ENCODE measurements at regions not wholly inside any gene's neighbourhood (a gene's known extent, or its start where the extent isn't known, plus 50 kb on each side); places are given as distances from the start of the nearest gene placed in this dataset.
"Not testable (repeated sequence)": the region's sequence is repeated elsewhere in the genome, so short reads cannot be mapped to it uniquely, and the experiment has no call there.

GRCh38 chr3:94413336-94414108, 350.7 kb downstream of the NSUN3 start:
- DNase-seq: no peak

- no peak for DNase-seq
These were observed 351.6 kb downstream of the NSUN3 start for GRCh38 chr3:94414418-94414817.

GRCh38 chr3:94416768-94417167, 353.9 kb downstream of the NSUN3 start:
- no peak for DNase-seq

- no peak for DNase-seq
These were observed 355.1 kb downstream of the NSUN3 start for GRCh38 chr3:94417963-94418455.

GRCh38 chr3:94420931-94421330, 358.1 kb downstream of the NSUN3 start:
- no peak for DNase-seq

- no peak for DNase-seq
These were observed 360.7 kb downstream of the NSUN3 start for GRCh38 chr3:94423578-94423977.

- DNase-seq: no peak
These were observed 366.7 kb downstream of the NSUN3 start for GRCh38 chr3:94429517-94429916.

- no peak for DNase-seq
These were observed 369.2 kb downstream of the NSUN3 start for GRCh38 chr3:94431876-94432570.

- DNase-seq: no peak
These were observed 370.9 kb downstream of the NSUN3 start for GRCh38 chr3:94433811-94434210.

- DNase-seq: no peak
These were observed 378.1 kb downstream of the NSUN3 start for GRCh38 chr3:94440767-94441493.

GRCh38 chr3:94441494-94441847, 378.6 kb downstream of the NSUN3 start:
- DNase-seq: no peak

GRCh38 chr3:94453864-94454263, 391.0 kb downstream of the NSUN3 start:
- no peak for DNase-seq

- DNase-seq: no peak
These were observed 396.3 kb downstream of the NSUN3 start for GRCh38 chr3:94459167-94459566.

- no peak for DNase-seq
These were observed 398.1 kb downstream of the NSUN3 start for GRCh38 chr3:94460931-94461330.

- DNase-seq: no peak
These were observed 400.1 kb downstream of the NSUN3 start for GRCh38 chr3:94462931-94463330.

- no peak for DNase-seq
These were observed 409.6 kb downstream of the NSUN3 start for GRCh38 chr3:94472511-94472910.

- DNase-seq: no peak
These were observed 418.5 kb downstream of the NSUN3 start for GRCh38 chr3:94481226-94481898.

GRCh38 chr3:94482686-94483085, 419.8 kb downstream of the NSUN3 start:
- no peak for DNase-seq

GRCh38 chr3:94483403-94483802, 420.5 kb downstream of the NSUN3 start:
- no peak for DNase-seq

- no peak for DNase-seq
These were observed 432.1 kb downstream of the NSUN3 start for GRCh38 chr3:94494992-94495391.

GRCh38 chr3:94500146-94500545, 437.3 kb downstream of the NSUN3 start:
- DNase-seq: no peak

- DNase-seq: not testable (repeated sequence)
These were observed 444.5 kb downstream of the NSUN3 start for GRCh38 chr3:94507354-94507753.

- no peak for DNase-seq
These were observed 450.0 kb downstream of the NSUN3 start for GRCh38 chr3:94512876-94513275.
